Fibroblast of peridontal ligament (primary cell): ENCODE measurements at regions not wholly inside any gene's neighbourhood (a gene's known extent, or its start where the extent isn't known, plus 50 kb on each side); places are given as distances from the start of the nearest gene placed in this dataset.

Experiments used
- DNase-seq: peaks from one replicate; pipeline ENCODE4 v3.0.0-alpha.2; 2010; ENCODE audit errors: extremely low read depth

- no peak for DNase-seq
These were observed 440.9 kb upstream of the MAF start for GRCh38 chr16:80041410-80041809.

DNA sequence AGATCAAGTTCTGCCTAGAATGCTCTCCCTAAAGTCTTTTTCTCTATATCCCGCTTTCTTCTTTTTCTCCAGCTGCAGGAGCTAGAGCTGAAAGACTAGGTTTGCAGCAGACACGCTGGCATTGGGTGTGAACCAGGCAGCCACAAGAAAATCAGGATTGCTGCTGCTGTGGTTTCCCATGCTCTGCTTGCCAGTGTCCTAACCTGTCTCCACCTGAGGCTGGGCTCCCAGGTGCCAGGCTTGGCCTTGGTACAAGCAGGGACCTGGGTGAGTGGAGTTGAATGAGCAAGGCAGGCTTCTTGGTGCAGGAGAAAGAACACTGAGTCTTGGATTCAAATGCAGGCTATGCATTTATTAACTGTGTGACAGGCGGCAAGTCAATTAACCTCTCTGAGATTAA, 440.3 kb upstream of the MAF start:
- no peak for DNase-seq

DNA sequence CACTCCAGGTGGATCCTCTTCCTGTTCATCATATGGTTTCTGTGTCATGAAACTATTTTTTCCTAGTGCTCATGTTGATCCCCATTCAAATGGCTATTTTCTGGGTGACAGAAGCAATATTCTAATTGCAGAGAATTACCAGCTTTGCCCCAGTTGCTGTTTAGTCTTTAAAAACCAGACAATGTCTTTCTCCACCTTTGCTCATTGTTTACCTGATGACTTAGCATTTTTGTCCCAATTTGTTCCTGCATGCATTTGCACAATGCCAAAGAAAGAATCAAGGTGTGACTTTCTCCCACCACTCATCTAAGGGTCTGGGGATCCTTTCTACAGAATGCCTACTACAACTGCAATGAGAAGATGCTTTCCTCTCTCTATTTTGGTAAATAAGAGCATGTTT, 439.9 kb upstream of the MAF start:
- DNase-seq = no peak

DNA sequence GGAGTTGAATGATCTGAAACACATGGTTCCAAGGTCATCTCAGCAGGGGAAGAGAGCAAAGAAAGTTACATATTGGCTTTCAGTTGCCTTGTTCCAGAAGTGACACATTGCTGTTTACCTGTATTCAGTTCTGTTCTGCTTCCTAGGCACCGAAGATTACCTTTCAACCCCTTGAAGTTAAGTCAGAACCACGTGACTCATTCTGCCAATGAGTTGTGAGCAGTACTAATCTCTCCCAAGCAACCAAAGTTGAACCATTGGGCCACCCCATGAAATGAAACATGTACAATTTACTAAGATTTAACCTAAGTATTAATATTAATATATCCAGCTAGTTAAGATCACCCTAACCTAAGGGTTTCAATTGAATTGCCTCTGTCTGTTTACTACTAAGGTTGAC, 439.2 kb upstream of the MAF start:
- no peak for DNase-seq

- DNase-seq = no peak
These were observed 438.0 kb upstream of the MAF start for GRCh38 chr16:80038566-80038965.

DNA sequence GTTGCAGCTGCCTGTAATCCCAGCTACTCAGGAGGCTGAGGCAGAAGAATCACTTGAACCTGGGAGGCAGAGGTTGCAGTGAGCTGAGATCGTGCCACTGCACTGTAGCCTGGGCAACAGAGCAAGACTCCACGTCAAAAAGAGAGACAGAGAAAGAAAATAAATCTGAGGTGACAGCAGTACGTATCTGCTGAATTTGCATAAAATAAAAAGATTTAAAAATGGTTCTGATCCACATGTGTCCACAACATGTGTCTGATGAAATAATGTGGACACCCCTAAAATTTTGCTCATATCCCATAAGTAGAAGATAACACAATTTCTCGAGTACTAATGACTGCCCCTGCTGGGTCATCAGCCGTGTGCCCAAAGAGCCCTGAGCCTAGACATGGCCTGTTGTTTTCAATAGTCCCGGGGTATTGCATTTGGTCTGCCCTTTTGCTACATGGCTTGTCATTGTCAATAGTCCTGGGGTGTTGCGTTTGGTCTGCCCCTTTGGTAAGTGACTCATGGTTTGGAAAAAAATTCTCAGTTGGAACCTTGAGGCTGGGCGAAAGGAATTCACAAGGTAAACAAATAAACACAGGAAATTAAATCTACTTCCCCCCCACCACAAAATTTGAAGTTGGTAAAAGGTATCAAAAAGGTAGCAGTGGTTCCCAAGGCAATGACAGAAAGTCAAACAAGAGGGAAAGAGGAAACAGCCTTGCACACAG, 434.6 kb upstream of the MAF start:
- DNase-seq = no peak

DNA sequence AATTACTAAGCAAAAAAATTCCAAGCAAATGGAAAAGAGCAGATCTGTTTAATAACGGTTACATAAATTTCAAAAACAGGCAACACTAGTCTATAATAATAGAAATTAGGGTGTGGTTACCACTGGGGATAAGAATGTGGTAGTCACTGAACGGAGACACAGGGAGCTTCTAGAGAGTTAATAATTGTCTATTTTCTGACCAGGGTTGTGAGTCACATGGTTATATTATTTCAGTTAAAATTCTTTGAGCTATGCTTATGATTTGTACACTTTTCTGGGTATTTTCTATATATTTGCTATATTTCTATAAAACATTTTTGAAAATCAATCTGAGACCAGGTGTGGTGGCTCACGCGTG, 433.9 kb upstream of the MAF start:
- DNase-seq = no peak

DNA sequence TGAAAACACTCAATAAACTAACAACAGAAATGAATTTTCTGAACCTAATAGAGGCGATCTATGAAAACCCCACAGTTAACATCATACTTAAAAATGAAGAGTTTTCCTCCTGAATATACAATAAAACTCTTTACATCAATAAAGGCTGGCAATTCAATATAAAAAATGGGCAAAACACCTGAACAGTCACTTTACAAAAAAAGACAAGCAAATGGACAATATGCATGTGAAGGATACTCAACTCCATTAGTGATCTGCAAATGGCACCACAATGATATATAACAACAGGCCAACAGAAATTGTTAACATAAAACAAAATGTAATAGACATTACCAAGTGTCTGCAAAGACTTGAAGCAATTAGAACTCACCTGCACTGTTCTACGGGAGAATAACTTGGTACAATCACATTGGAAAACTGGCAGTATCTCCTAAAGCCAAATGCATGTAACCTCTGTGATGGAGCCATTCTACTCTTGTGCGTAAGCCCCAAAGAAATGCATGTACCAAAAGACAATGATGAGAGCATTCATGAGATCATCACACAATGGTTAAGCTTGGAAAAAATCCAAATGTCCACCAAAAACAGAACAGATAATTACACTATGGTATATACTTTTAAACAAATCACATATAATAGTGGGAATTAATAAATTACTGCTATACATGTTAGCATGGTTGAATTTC, 433.4 kb upstream of the MAF start:
- DNase-seq = no peak

- no peak for DNase-seq
These were observed 429.4 kb upstream of the MAF start for GRCh38 chr16:80029761-80030481.

DNA sequence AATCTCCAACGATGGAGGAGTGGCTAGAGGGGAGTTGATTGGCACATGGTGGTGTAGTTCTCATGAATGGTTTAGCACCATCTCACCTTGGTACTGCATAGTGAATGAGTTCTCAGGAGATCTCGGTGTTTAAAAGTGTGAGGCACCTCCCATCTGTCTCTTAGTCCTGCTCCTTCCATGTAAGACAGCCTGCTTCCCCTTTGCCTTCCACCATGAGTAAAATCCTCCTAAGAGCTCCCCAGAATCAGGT, 428.8 kb upstream of the MAF start:
- DNase-seq = no peak

GRCh38 chr16:80028581-80029380, 428.2 kb upstream of the MAF start:
- no peak for DNase-seq

DNA sequence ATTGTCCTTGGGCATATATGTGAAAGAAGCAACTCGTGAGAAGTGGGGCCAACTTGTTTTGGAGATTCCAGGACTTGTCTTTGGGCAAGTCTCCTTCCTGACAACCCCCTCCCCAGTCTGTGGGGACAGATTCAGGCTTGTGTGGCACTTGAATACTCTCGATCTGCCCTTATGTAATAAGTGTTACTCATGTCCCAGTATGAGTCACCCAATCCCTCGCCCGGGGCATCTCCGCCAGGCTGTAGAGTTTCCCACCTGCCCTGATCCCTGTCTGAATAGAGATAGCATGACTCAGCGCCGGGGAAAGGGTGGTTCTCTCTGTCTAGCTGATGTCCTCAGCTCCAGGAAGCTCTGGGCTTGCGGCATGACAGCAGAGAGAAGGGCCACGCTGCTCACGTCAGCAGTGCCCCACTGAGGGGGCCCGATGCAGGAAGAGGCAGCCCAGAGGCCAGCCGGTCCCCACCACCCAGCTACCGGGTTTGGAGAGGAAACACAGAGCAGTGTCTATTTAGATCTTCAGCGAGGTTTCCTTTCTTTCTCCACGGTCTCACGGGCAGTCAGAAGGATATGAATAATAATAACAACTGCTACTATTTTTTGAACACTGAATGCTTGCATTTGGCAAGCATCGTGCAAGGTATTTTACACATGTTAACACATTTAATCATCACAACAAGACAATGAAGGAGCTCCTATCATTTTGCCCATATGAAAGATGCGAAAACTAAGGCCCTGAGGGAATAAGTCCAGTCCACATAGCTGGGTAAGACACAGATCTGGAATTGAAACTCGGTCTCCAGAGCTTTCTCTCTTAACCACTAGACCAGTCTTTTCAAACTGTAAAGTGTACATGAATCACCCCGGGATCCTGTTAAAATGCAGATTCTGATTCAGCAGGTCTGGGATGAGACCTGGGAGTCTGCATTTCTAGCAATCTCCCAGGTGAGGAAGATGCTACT, 426.7 kb upstream of the MAF start:
- DNase-seq = peak; percentile 20

GRCh38 chr16:80025236-80025635, 424.7 kb upstream of the MAF start:
- DNase-seq = no peak

DNA sequence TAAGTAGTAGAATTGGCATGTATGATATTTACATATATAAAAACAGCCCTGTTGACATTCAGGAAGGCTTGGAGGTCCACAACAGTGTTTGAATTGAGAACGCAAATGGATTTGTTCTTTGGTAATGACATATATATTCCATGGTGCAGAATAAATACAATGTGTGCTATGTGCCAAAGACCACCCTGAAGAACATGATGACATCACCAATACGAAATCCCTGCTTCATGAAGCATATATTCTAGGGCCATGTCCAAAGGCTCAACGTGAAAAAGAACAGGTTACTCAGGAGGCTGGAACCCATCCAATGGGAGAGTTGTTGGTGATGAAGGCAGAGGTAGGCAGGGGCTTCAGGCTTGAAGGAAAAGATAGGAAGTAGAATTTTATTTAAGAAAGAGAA, 423.9 kb upstream of the MAF start:
- DNase-seq = no peak

DNA sequence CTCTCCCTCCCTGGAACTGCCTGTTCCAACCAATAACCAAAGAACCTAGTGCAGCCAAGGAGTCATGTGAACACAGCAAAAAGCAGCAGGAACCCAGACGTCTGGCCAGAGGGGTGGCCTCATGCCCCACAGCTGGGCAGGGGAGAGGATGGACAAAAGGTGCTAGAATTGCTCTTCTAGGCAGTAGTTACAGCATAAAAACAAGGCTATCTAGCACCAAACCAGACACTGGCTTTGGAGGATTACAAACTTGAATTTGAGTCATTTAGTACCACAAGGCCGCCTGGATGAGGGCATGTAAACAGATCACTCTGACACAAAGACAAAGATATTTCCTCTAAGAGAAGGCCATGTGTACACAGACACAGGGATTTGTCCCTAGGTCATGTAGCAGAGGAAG, 423.3 kb upstream of the MAF start:
- DNase-seq = no peak

DNA sequence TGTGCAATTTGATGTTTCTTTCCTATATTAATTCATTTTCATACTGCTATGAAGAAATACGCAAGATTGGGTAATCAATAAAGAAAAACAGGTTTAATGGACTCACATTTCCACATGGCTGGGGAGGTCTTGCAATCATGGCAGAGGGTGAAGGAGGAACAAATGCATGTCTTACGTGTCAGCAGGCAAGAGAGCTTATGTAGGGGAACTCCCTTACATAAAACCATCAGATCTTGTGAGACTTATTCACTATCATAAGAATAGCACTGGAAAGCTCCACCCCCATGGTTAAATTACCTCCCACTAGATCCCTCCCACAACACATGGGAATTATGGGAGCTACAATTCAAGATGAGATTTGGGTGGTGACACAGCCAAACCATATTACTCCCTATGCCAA, 418.9 kb upstream of the MAF start:
- DNase-seq = no peak

DNA sequence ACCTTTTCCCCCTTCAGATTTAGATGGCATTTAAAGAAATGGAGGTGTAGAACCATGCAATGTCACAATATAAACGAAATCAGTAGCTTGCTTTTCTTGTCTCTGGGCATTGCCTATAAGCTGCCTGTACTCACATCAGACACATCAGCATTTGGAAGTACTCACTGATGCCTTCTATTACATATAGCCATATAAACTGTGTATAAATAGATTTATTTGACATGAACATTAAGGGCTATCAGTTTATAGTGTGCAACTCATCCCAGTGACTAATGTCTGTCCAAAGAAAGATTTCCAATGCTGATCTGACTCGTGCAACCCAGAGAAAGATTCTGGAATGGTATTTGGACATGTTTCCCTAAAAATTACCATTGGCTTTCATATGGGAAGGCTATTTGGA, 417.9 kb upstream of the MAF start:
- DNase-seq = no peak

DNA sequence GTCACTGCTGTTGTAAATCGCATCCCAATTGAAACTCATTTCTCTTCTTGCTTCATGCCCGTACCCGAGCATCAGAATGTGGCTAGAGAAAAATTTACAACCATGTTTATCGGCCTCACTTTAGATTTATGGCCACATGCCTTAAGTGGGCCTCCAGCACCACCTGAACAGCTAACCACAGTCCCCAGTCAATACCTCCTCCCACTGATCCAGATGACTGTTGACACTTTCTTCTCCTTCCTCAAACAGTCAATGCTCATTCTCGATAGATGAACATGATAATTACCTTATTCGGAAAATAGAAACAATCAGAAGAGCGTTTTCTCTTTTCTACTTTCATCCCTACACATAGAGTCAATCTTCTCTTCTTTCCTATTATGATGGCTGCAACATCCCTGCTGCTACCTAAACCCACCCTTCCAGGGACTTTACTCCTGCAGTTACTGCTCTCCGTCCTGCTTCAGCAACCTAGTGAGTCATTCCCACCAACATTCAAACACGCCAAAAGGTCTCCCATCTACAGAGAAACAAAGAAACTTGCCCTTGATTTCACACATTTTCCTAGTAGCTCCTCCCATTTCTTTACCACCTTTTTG, 416.3 kb upstream of the MAF start:
- DNase-seq = no peak

DNA sequence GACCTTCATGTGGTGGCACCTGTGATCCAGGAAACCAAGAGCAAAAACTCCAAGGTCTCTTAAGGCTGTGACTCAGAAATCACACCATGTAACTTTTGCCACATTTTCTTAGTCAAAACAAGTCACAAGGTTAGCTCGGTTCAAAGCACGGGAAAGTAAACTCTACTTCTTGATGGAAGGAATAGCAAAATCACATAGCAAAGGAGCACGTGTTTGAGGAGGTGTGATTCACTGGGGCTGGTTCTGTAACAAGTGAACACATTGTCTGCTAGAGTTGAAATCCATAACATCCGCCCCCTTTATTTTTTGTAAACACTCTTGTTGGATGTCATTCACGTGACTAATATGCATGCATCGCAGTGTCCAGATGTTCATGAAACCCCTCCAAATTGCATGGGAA, 415.0 kb upstream of the MAF start:
- peak; percentile 3 for DNase-seq

DNA sequence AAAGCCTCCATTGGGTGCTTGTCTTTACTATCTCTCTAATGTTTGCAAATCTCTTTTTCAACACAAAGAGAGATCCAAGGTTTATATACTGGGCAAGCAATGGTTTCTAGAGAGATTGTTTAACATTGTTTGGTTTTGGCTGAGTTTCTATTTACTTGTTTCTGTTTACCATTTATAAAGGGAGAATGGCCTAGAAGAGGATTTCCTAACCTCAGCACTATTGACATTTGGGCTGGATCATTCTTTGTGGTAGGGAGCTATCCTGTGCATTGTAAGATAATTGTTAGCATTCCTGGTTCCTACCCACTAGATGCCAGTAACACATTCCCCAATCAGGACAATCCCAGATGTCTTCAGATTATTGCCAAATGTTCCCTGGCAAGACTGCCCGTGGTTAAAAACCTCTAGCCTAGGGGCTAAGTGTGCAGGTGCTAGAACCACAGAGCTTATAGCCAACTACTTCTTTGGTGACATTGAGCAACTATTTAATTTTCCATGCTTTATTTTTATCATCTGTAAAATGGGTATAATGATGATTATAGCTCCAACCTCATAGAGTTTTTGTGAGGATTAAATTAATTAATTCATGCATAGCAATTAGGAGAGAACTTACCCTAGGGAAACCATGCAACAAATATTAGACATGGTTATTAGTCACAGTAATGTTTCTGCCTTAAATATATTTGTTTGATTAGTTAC, 413.9 kb upstream of the MAF start:
- peak; percentile 52 for DNase-seq

DNA sequence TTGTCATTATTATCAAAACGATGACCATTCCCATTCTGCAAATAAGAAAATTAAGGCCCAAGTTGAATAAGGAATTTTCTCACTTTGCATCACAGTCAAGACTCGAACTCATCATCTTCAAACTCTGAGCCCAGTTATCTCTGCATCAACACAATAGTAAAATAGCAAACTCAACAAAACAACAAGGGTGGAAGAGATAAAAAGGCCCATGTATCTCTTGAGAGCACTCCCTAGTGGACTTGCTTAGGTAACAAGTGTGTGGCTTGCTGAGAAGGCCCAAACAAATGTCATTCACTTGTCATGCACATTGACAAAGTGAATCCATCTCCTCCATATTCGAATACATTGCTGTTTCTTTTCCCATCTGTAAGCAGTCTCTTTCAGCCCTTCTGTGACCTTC, 412.0 kb upstream of the MAF start:
- DNase-seq = no peak
